GM12872 (cell line): ENCODE measurements at regions not wholly inside any gene's neighbourhood (a gene's known extent, or its start where the extent isn't known, plus 50 kb on each side); places are given as distances from the start of the nearest gene placed in this dataset.

Experiments used
- CTCF ChIP-seq: IDR thresholded peaks from 3 replicates; pipeline ENCODE4 v1.5.1; 2011; ENCODE audit warnings: low read depth, mild to moderate bottlenecking, low read length, moderate library complexity; ENCODE audit not compliant: insufficient read depth

- no peak for TF ChIP-seq CTCF
Measured at GRCh38 chr6:170124836-170125235, 166.0 kb downstream of the DLL1 start.

- no peak for TF ChIP-seq CTCF
Measured at GRCh38 chr6:170124150-170124549, 166.7 kb downstream of the DLL1 start.

- TF ChIP-seq CTCF = no peak
Measured at GRCh38 chr6:170122651-170123050, 168.2 kb downstream of the DLL1 start.

- TF ChIP-seq CTCF = no peak
Measured at GRCh38 chr6:170117111-170117972, 173.5 kb downstream of the DLL1 start.

GRCh38 chr6:170116636-170117035 is 174.2 kb downstream of the DLL1 start:
- TF ChIP-seq CTCF = no peak

GRCh38 chr6:170114956-170115855 is 175.7 kb downstream of the DLL1 start:
- TF ChIP-seq CTCF = no peak

GRCh38 chr6:170114187-170114945 is 176.5 kb downstream of the DLL1 start:
- TF ChIP-seq CTCF = no peak
